NCI-H524 treated with DMSO at 0.1 percent for 48 hours (cell line): ENCODE measurements at regions not wholly inside any gene's neighbourhood (a gene's known extent, or its start where the extent isn't known, plus 50 kb on each side); places are given as distances from the start of the nearest gene placed in this dataset.
"Not testable (repeated sequence)": the region's sequence is repeated elsewhere in the genome, so short reads cannot be mapped to it uniquely, and the experiment has no call there.

Experiments used
- DNase-seq: peaks from one replicate; lab custom pipeline; 2025; lab: John Stamatoyannopoulos, UW

DNA sequence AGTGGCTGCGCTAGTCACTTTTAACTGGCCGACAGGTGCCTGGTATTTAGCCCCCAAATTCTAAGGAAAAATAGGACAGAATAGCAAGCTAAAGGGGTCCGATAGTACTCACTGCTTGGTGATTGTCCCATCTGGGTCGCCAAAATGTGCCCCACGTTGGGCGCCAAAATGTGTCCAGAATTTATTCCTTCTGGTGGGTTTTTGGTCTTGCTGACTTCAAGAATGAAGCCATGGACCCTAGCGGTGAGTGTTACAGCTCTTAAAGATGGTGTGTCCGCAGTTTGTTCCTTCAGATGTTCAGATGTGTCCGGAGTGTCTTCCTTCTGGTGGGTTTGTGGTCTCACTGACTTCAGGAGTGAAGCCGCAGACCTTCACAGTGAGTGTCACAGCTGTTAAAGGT lies 144.8 kb upstream of the XIRP2 start:
- DNase-seq, result not testable (repeated sequence)

DNA sequence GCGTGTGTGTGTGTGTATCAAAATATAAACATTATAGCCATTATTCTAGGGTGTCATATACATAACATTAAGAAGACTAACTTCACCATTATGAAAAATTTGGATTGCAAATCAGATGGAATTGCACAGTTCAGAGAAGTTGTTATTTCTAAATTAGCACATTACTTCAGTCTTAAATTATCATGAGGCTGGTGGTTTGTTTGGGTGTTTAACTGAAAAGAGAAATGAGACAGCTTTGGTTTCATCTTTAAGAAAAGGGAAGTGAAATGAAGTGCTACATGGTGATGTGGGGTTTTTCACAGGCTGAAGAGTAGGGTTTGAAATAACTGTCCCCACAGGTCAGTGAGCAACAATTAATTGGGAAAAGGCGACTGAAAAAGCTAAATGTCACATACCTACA lies 161.2 kb upstream of the XIRP2 start:
- no peak for DNase-seq

DNA sequence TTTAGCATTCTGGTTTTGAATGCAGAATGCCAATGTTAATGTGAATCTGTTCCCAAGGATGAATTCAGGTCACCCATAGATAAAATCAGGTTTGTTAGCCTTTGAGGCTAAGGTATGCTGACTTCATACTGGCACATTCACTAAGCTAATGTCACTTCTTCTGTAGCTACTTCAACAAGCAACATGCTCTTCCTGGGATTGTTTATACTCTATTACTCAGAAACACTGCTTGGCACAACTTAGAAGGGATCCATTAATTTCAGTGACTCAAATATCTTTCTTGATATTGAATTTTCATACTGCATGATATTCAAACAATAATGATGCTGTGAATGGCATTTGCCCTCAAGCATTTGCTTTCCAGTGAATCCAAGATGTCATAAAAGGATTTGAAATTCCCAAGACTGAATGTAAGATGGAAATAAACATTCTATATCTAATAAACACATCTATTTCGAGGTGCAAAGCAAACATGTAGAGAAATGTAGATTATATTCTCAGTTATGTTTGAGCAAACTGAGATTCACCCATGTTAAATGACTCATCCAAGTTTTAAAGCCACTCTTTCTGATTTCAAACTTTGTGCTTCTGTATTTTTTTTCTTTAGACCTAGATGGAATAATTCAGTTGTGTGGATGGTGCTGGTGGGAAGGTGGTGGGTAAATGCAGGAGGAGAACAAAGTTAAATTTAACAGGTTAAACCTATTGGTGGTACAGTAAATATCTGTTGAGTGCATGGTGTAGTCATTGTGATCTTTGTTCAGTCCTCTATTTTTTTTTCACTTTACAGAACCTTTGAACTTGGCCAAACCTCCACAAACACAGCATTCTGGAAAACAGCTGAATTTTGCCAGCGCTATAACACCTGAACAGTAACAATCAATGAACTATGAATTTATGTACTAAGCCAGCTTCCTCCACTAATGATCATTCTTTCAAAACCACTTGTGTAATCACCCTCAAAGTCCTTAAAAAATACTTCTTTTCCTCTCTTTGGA lies 162.1 kb upstream of the XIRP2 start:
- no peak for DNase-seq

DNA sequence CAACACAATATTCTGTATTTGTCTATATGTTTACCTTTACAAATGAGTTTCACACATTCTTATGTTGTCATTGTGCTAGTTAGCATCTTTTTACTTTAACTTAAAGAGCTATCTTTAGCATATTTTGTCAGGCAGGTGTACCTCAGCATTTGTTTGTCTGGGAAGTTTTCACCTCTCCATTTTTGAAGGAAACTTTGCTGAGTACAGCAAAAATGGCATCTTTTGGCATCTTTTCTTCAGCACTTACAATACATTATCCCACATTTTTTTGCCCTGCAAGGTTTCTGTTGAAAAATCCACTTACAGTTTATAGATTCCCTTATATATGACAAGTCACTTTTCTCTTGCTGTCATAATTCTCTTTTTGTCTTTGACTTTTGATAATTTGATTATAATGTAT lies 171.3 kb upstream of the XIRP2 start:
- no peak for DNase-seq

DNA sequence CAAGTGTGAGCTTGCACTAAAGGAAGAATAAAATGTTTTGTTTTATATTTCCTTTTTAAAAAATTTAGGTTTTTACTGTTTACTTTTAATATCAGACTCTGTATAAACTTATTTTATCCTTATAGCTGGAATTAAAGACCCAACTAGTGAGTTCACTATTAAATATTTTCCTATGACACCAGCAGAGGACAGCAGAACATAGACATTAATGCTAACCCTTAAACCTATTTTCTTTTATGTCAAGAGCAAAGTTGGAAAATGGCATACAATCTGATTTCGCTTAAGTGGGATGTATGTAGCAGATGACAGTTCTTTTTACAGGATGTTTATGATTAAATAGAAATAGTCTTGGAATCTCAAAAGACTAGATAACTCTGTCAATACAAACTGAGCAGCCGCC lies 188.2 kb upstream of the XIRP2 start:
- DNase-seq, result no peak

DNA sequence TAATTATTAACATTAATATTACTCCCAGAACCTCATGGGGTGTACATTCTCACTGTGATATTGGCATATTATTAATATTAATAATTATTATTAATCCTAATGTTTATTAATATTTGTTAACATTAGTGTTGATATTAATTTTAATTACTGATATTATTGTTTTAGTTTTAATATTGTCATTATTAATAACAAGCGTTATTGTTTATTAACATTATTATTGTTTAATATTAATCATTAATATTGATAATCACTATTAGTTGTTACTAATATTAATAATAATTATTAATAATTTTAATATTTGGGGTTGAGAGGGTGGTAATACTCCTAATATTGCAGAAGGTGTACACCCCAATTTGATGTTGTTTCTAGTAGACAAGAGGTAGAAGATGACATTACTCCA lies 193.1 kb upstream of the XIRP2 start:
- no peak for DNase-seq

DNA sequence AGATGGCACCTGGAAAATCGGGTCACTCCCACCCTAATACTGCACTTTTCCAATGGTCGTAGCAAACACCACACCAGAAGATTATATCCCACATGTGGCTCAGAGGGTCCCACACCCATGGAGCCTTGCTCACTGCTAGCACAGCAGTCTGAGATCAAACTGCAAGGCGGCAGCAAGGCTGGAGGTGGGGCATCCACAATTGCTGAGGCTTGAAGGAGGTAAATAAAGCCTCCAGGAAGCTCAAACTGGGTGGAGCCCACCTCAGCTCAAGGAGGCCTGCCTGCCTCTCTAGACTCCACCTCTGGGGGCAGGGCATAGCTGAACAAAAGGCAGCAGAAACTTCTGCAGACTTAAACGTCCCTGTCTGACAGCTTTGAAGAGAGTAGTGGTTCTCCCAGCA lies 192.0 kb upstream of the SCN7A start:
- not testable (repeated sequence) for DNase-seq

DNA sequence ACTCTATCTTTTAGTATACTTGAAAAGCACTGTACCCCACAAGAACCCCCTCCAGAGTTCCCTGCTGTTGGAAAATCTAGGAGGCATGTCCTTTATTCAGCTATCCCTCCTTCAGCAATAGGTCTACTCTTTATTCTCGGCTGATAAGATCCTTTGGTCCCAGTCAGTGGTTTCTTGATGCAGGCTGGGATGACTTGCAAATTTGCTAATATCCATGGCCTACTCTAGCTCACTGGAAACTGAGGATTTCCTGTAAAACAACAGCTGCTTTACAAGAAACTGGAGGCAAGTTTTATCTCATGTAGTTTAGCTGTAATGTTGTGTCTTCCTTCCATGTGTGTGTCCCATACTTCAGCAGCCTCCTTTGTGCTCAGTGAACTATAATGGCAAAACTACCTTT lies 183.9 kb upstream of the SCN7A start:
- no peak for DNase-seq

DNA sequence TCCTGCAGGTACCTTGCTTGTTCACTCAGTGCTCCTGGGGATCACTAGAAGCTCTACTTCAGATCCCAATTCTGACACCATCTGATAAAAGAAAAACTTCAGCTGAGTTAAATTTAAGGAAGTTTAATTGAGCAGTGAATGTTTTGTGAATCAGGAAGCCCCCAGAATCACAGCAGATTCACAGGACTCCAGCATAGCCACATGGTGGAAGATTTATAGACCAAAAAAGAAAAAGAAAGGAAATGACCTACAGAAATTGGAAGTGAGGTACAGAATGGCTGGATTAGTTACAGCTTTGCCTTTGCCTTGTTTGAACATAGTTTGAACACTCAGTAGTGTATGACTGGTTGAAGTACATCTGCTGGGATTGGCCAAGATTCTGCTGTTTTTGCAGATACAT lies 182.7 kb upstream of the SCN7A start:
- no peak for DNase-seq

DNA sequence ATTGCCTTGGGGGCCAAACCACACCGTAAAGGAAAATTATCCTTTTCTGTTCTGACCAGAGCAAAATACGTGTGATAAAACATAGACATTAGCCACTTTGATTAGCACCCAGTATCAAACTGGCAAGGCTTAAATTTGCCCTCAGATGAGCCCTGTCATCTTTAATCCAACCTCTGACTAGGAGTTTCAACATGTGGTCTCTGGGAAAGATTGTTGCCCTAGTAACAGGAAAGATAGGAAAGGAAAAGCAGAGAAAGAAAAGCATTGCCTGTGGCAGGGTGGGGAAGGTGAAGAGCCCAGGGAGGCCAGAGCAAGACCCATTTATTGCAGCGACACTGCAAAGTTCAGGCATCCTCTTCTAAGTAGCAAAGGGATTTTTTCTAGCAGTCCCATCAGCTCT lies 181.5 kb upstream of the SCN7A start:
- no peak for DNase-seq

DNA sequence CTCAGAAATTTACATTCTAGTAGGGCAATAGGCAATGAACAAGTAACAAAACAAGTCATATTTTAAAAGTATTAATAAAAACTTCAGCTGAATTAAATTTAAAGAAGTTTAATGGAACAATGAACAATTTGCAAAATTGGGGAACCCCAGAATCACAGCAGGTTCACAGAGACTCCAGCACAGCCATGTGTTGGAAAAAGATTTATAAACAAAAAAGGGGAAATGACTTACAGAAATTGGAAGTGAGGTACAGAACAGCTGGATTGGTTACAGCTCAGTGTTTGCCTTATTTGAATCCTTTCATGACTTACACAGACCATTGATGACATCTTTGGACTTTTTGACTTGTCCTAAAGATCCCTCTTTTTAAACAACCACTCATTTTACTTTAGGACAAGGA lies 179.9 kb upstream of the SCN7A start:
- DNase-seq, result no peak

DNA sequence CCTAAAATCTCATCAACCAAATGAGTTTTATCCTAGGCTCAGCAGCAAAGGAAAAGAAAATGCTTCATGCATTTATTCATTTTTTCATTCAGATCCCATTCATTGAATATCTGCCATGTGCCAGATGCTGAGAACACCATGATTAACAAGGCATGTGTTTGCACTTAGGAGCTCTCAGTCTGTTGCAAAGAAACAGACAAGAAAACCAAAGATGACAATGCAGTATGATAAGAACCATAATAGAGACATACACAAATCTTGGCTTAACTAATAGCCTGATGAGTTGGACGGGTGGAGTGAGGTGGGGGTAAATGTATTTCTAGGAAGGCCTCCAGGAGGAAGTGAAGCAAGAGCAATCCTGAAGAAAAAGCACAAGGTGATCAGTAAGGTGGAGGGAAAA lies 177.8 kb upstream of the SCN7A start:
- DNase-seq, result no peak

DNA sequence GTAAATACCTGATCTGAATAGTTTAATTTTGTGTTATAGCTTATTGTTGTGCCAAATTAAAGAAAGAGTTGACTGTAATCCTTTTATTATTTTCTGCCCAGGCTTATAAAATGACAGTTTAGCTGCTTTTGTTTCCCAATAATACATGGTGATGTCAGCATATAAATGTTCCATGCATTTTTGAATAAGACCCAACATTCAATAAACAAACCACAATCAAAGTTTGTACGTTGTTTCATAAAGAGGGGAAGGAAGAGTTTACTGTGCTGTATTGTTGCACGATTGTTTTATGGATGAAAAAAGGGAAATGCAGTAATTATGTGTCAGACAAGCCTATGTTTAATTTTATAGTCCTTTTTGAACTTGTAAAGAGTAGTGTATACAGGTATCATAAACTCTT lies 177.2 kb upstream of the SCN7A start:
- no peak for DNase-seq

DNA sequence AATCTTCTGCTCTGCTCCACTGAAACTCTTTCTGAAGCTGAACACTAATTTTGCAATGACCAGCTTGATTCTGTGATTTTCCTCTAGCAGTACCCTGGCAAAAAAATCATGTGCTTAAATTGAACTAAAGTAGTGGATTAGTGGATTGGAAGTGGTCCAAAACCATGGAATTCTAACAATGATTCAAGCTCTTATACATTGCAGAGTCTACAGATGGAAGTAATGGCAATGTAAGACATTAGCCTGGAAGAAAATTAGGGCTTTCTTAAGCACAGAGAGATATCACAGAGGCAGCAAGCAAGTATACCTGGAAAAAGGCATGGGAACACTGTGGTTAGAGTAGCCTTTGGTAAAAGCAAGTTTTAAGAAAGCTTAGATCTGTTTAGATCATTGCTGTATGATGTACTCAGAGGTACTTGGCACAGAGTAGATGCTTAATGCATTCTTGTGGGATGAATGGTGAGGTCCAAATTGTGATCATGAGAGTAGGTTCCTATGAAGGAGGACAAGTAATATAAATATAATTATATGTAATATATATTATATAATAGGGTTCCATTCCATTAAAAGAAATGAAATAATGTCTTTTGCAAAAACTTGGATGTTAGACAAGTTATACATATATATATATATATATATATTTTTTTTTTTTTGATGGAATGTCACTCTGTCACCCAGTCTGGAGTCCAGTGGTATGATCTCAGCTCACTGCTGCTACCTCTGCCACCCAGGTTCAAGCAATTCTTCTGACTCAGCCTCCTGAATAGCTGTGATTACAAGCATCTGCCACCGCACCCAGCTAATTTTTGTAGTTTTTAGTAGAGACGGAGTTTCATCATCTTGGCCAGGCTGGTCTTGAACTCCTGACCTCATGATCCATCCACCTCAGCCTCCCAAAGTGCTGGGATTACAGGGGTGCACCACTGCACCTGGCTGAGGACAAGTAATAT lies 172.2 kb upstream of the SCN7A start:
- no peak for DNase-seq

DNA sequence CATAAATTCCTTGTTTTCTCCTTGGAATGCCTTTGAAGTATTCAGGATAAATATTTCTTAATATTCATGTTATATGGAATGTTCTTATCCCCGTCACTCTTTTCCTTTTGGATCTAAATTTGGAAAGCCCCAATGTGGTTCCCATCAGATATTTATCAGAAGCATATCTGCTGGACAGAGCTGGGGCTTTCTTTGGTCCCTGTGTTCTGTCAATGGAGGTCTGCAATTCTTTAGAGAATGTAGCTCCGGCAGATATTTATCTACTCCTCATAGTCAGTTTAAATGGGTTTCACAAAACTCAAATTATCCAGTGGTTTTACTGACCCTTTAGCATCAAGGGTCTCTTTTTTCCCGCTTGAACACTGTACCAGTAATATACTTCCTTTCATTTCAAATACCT lies 167.8 kb upstream of the SCN7A start:
- no peak for DNase-seq

DNA sequence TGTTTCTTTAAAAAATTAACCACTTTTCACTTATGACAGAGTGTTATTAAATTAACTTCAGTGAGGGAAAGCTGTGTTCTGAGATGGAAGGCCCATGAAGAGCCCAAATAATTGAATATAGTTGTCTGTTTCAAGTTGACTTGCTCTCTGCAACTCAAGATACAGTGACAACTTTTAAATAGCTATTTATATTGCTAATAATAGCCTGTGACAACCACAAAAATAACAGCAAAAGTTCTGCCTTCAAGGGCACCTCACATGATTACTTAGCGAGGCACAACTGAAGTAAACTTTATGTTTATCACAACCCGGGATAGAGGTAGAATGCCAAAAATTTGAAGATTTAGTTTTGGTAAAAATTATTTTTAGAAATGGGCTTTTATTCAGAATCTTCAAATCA lies 167.3 kb upstream of the SCN7A start:
- no peak for DNase-seq

DNA sequence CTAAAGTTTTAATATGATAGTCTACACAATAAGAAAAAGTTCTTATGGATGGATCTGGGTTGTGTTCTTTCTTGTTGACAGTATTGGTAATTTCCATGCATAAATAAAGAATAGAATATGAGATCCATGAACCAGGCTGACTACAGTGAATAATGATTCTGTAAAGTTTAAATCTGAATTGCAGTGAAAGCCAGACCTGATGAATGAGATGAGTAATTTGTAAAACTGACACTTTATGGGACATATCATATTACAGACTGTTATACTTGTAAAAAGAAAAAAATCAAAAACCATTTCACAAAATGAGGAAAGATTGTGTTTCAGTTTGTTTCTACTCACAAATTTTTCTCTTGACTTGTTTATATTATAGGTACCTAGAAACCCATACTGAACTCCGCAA lies 164.9 kb upstream of the SCN7A start:
- DNase-seq, result no peak

DNA sequence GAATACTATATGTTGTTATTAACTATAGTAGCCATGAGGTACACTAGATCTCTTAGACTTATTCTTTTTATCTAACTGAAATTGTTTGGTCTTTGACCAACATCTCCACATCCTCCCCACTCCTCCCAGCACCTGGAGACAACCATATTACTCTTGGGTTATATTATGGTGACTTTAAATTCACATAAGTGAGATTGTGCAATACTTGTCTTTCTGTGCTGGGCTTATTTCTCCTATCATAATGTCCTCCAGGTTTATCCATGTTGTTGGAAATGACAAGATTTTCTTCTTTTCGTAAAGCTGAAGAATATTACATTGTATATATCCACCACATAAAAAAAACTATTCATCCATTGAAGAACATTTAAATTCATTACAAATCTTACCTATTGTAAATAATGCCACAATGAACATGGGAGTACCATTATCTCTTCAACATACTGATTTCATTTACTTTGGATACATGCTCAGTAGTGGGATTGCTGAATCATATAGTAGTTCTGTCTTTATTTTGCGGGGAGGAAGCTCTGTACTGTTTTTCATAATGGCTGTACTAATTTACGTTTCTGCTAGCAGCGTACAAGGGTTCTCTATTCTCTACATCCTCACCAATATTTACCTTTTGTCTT lies 159.2 kb upstream of the SCN7A start:
- no peak for DNase-seq

DNA sequence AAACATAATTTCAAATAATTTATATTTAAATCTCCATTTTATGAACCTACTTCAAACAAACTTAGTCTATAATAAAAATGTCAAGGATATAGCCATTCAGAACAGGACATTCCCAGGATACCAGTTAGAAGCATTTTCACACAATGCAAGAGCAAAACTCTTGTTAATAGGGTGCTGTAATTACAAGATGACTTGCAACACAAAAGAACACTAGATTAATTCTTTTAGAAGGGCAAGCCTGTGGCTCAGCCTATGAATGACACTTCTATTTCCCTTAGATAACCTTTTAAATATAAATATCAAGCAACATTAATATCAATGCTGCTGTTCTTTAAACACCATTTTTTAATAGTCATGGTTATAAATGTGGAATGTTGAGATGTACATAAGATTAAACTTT lies 157.9 kb upstream of the SCN7A start:
- no peak for DNase-seq

DNA sequence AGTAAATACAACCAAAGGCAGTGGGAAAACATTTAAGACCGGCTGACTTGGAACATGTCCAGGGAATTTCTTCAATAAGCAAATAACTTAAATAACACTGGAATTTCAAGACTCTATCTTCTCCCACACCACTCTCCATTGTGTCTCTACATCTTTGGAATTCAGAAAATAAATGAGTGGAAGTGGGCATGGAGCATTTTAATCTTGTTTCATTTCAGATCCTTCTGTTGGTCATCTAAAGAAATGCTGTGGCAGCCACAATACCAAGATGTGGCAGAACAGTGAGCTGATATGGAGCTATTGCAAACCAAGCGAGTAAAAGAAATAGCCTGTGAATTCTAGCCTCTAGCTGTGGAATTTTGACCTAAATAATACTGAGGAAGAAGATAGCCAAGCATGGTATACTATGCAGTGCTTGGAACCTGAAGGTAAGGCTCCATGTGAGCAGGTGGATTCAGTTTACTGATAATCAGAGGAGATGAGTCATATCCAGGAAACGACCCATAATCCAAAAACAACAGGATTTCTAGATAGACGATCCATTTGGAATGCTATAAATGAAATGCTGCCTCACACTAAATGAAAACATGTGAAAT lies 157.1 kb upstream of the SCN7A start:
- no peak for DNase-seq

DNA sequence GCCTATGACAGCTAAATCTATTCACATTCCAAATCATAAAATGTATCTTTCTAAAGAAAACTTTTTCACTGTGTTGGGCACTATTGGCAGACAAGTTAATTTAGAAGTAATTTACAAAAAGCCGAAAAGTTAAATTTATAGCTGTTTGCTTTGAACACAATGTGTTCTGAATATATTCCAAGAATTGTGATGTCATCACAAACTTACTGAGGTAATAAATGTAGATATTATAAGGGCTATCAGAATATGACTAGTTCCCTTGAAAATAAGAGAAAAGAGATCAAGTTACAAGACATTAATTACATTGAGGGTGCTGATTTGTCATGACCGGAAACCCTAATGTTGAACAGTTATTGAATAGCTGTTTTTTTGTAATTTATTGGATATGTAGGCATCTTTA lies 153.9 kb upstream of the SCN7A start:
- DNase-seq, result no peak

DNA sequence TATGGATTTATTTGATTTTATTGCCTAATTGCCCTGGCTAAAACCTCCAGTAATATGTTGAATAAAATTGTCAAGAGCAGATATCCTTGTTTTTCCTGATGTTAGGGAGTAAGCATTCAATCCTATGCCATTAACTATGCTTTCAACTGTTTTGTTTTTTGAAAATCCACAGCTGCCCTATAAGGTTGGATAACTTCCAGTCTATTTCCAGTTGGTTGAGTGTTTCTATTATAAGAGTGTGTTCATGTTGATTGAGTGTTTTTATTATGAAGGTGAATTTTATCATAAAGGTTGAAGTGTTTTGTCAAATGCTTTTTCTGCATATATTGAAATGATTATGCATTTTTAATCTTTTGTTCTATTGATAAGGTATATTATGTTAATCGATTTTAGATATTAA lies 149.9 kb upstream of the SCN7A start:
- no peak for DNase-seq
